GM12878 (cell line): ENCODE measurements at regions not wholly inside any gene's neighbourhood (a gene's known extent, or its start where the extent isn't known, plus 50 kb on each side); places are given as distances from the start of the nearest gene placed in this dataset.

Source experiments
- ETV6 ChIP-seq, 2 experiments: fragments of 450-650 bp in 1 of 2; IDR thresholded peaks in 1 of 2; conservative IDR thresholded peaks in 1 of 2; 2 replicates each; pipeline ENCODE4 v1.6.1; 2014; ENCODE audit warnings: antibody characterized with exemption in 1 of 2, borderline replicate concordance in 1 of 2, low read depth in 1 of 2, mild to moderate bottlenecking in 1 of 2, moderate library complexity in 1 of 2
- GABPA ChIP-seq: IDR thresholded peaks from 2 replicates; pipeline ENCODE4 v1.6.1; 2014; ENCODE audit warnings: antibody characterized with exemption, low read depth, mild to moderate bottlenecking, inconsistent platforms
- JUNB ChIP-seq: IDR thresholded peaks from 2 replicates; pipeline ENCODE4 v1.6.1; 2016; ENCODE audit warnings: antibody characterized with exemption, mild to moderate bottlenecking
- MAX ChIP-seq: IDR thresholded peaks from 2 replicates; pipeline ENCODE4 v1.6.1; 2012; ENCODE audit warnings: low read depth, low read length, improper control_type of control experiment
- MTA3 ChIP-seq: IDR thresholded peaks from 2 replicates; pipeline ENCODE4 v1.6.1; 2012; ENCODE audit warnings: low read length, inconsistent platforms, borderline replicate concordance
- POLR2A ChIP-seq: IDR thresholded peaks from 2 replicates; pipeline ENCODE4 v1.6.1; 2011; ENCODE audit warnings: low read depth, mild to moderate bottlenecking, low read length
- SIN3A ChIP-seq: IDR thresholded peaks from 2 replicates; pipeline ENCODE4 v1.6.1; 2012; ENCODE audit warnings: low read depth, low read length, improper control_type of control experiment
- SMC3 ChIP-seq: IDR thresholded peaks from 2 replicates; pipeline ENCODE4 v1.6.1; 2011; ENCODE audit warnings: low read length, improper control_type of control experiment, borderline replicate concordance
- SRF ChIP-seq, 2 experiments: IDR thresholded peaks; 2 replicates each; pipeline ENCODE4 v1.6.1; 2011; ENCODE audit warnings: low read depth in 2 of 2, low read length in 2 of 2, mild to moderate bottlenecking in 1 of 2, moderate library complexity in 1 of 2
- TF ChIP-seq, protein P1 (sequence below), 3 experiments: IDR thresholded peaks in 2 of 3; conservative IDR thresholded peaks in 1 of 3; 2 replicates each; pipeline ENCODE4 v1.5.1; 2011; ENCODE audit warnings: low read depth in 3 of 3, low read length in 3 of 3, mild to moderate bottlenecking in 3 of 3, control low read depth in 2 of 3, moderate library complexity in 2 of 3, inconsistent platforms in 1 of 3, mixed read lengths in 1 of 3; ENCODE audit not compliant: control insufficient read depth in 2 of 3, insufficient read depth in 1 of 3; ENCODE audit errors: extremely low read depth in 1 of 3

DNA sequence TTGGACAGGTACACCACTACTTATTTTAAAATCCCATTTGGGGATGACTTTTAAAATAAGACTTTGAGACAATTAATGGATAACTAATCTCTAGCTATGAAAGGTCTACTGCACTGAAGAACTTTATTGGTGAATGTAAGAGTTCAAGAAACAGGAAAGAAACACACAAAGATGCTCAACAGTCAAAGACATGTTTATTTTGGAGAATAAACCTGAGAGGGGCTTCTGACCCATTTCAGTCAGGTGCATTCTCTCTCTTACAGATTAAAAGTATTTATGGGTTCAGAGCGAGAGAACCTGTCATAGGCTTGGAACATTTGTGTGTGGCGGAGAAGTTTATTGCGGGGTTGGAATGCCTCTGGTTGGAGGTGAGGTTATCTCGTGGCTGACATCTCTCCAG, 94.3 kb upstream of the USP29 start:
- no peak for TF ChIP-seq GABPA
- no peak for TF ChIP-seq MAX
- no peak for TF ChIP-seq MTA3
- no peak for TF ChIP-seq SRF (IDR thresholded peaks at IDR 0.05; ENCODE audit: low read depth in 2 of 2, low read length in 2 of 2)
- TF ChIP-seq SMC3: no peak
- no peak for TF ChIP-seq POLR2A
- TF ChIP-seq, protein P1, sequence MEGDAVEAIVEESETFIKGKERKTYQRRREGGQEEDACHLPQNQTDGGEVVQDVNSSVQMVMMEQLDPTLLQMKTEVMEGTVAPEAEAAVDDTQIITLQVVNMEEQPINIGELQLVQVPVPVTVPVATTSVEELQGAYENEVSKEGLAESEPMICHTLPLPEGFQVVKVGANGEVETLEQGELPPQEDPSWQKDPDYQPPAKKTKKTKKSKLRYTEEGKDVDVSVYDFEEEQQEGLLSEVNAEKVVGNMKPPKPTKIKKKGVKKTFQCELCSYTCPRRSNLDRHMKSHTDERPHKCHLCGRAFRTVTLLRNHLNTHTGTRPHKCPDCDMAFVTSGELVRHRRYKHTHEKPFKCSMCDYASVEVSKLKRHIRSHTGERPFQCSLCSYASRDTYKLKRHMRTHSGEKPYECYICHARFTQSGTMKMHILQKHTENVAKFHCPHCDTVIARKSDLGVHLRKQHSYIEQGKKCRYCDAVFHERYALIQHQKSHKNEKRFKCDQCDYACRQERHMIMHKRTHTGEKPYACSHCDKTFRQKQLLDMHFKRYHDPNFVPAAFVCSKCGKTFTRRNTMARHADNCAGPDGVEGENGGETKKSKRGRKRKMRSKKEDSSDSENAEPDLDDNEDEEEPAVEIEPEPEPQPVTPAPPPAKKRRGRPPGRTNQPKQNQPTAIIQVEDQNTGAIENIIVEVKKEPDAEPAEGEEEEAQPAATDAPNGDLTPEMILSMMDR (IDR thresholded peaks at IDR 0.05 in 2 of 3, conservative IDR thresholded peaks at IDR 0.05 in 1 of 3; ENCODE audit: control insufficient read depth in 2 of 3, extremely low read depth in 1 of 3, insufficient read depth in 1 of 3, low read depth in 3 of 3, low read length in 3 of 3): no peak
- no peak for TF ChIP-seq ETV6 (conservative IDR thresholded peaks at IDR 0.05 in 1 of 2, IDR thresholded peaks at IDR 0.05 in 1 of 2; ENCODE audit: borderline replicate concordance in 1 of 2, low read depth in 1 of 2)
- no peak for TF ChIP-seq JUNB
- no peak for TF ChIP-seq SIN3A
